ENCODE measurements at regions not wholly inside any gene's neighbourhood (a gene's known extent, or its start where the extent isn't known, plus 50 kb on each side); places are given as distances from the start of the nearest gene placed in this dataset.
"Not testable (repeated sequence)": the region's sequence is repeated elsewhere in the genome, so short reads cannot be mapped to it uniquely, and the experiment has no call there.

DNA sequence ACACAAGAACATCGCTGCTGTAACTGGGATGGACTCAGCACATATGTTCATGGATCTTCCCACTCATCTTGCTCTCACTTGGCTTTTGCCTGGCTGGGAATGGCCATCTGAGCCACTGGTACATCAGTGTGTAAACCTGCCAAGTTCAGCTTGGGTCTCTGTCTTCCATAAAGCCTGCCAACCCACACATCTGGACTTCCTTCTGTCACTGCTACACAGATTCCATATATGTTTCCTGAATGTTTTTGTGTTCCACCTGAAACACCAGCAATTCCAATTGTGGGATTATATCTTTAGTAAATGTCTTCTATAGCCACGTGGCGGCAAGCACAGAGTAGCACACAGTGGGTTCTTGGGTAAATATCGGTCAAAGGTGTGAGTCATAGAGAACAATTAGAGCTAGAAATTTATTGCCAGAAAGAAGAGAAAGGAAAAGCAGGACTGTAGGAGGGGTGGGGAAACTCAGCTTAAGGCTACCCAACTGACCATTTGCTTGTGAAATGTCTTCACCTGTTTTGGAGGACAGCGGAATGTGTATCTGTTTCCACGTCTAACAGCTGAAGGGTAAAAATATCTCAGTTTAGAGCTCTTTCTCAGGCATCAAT, 125.9 kb downstream of the MFAP3L start:
- WGBS (ENCODE audit: insufficient coverage), result 89% methylated on average over 4 of the region's 6 CpGs
- H3K27me3 ChIP-seq (replicated peaks in 1 of 2; ENCODE audit: control insufficient read depth in 2 of 2, extremely low read depth in 1 of 2, insufficient read depth in 2 of 2, low read length in 1 of 2), result peaks cover 0 to 6% of the 10 kb centered on the region in 2 experiments
- Mint-ChIP-seq H3K9me3 (no peaks in the 10 kb centered on the region), H3K36me3 (no peaks in the 10 kb centered on the region), H3K4me3 (no peak overlapping the region), H3K4me1 (no peaks in the 10 kb centered on the region), H3K27ac (no peak overlapping the region), H3K27me3 (peaks cover 6 to 19% of the 10 kb centered on the region in 2 donors)
- CTCF ChIA-PET, result no interaction called here
- no peaks in the 10 kb centered on the region for H3K4me1 ChIP-seq (ENCODE audit: control insufficient read depth in 1 of 2, extremely low read depth in 1 of 2, insufficient read depth in 2 of 2, low read length in 2 of 2)
- H3K4me3 ChIP-seq (ENCODE audit: control insufficient read depth in 1 of 2, extremely low read depth in 1 of 2, low read length in 1 of 2), result no peak overlapping the region
- no peak for DNase-seq
- no peaks in the 10 kb centered on the region for H3K9me3 ChIP-seq
- no peaks in the 10 kb centered on the region for H3K36me3 ChIP-seq (ENCODE audit: control insufficient read depth in 2 of 2, extremely low read depth in 1 of 2, insufficient read depth in 1 of 2, low read length in 1 of 2)
- ATAC-seq (replicated peaks in 1 of 4), result no peak
- POLR2A ChIA-PET, result no interaction called here
- no peak overlapping the region for H3K27ac ChIP-seq (ENCODE audit: low read length)

GRCh38 chr4:169899295-169899694, 126.9 kb downstream of the MFAP3L start:
- ChIA-PET CTCF (interaction anchor here in 1 of 2 donors (0.6 kb wide), 1 partner anchor 199 kb away, joined by 3 read pairs; no protein-coding TSS in a partner anchor), POLR2A (no interaction called here)
- no peaks in the 10 kb centered on the region for H3K4me1 ChIP-seq (ENCODE audit: control insufficient read depth in 1 of 2, extremely low read depth in 1 of 2, insufficient read depth in 2 of 2, low read length in 2 of 2)
- no peak overlapping the region for H3K27ac ChIP-seq (ENCODE audit: low read length)
- WGBS (ENCODE audit: insufficient coverage), result 75% methylated on average over 1 of the region's 2 CpGs
- no peak for DNase-seq
- Mint-ChIP-seq H3K4me3 (no peak overlapping the region), H3K9me3 (no peaks in the 10 kb centered on the region), H3K36me3 (no peaks in the 10 kb centered on the region), H3K27me3 (peaks cover 3 to 19% of the 10 kb centered on the region in 2 donors), H3K4me1 (no peaks in the 10 kb centered on the region), H3K27ac (no peak overlapping the region)
- H3K27me3 ChIP-seq (replicated peaks in 1 of 2; ENCODE audit: control insufficient read depth in 2 of 2, extremely low read depth in 1 of 2, insufficient read depth in 2 of 2, low read length in 1 of 2), result peaks cover 0 to 4% of the 10 kb centered on the region in 2 experiments
- H3K36me3 ChIP-seq (ENCODE audit: control insufficient read depth in 2 of 2, extremely low read depth in 1 of 2, insufficient read depth in 1 of 2, low read length in 1 of 2), result no peaks in the 10 kb centered on the region
- no peak overlapping the region for H3K4me3 ChIP-seq (ENCODE audit: control insufficient read depth in 1 of 2, extremely low read depth in 1 of 2, low read length in 1 of 2)
- ATAC-seq (replicated peaks in 1 of 4), result no peak
- H3K9me3 ChIP-seq, result no peaks in the 10 kb centered on the region

DNA sequence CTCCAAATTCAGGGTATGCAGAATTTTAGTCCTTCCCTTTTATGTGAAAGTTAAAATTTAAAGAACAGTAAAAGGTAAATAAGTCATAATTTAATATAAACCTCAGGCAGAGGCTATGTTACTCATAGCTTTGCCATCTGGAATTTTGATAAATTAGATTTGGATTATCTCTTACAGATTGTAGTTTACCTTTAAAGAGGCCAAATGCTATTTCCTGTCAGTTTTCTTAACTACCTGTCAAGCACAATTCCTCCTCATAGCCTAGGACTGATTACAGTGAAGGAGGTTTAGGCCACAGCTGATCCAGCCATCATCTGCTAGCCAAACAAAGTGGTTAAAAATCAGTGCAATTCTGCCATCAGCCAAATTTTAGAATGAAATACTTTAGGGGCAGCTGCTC, 128.1 kb downstream of the MFAP3L start:
- POLR2A ChIA-PET, result no interaction called here
- ATAC-seq (replicated peaks in 1 of 4), result no peak

DNA sequence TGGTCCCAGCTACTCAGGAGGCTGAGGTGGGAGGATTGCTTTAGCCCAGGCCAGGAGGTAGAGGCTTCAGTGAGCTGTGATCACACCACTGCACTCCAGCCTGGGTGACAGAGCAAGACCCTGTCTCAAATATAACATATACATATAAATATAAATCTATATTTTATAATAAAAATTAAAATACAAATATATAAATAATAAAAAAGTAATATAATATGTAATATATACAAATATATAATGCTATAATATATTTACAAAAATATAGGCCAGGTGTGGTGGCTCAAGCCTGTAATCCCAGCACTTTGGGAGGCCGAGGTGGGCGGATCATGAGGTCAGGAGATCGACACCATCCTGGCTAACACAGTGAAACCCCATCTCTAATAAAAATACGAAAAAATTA, 131.4 kb downstream of the MFAP3L start:
- CTCF ChIA-PET, result interaction anchor here in 1 of 2 donors (0.6 kb wide), 1 partner anchor 21 kb away, joined by 3 read pairs; no protein-coding TSS in a partner anchor
- no CpG with 5 or more reads among the region's 4 CpGs for WGBS (ENCODE audit: insufficient coverage)
- not testable (repeated sequence) for H3K36me3 Mint-ChIP-seq

More for the DNA sequence above, 128.1 kb downstream of the MFAP3L start:
- no peaks in the 10 kb centered on the region for H3K36me3 ChIP-seq (ENCODE audit: control insufficient read depth in 2 of 2, extremely low read depth in 1 of 2, insufficient read depth in 1 of 2, low read length in 1 of 2)
- no peak overlapping the region for H3K4me3 Mint-ChIP-seq
- H3K27ac ChIP-seq (ENCODE audit: low read length), result no peak overlapping the region
- H3K27me3 ChIP-seq (replicated peaks in 1 of 2; ENCODE audit: control insufficient read depth in 2 of 2, extremely low read depth in 1 of 2, insufficient read depth in 2 of 2, low read length in 1 of 2), result peaks cover 0 to 4% of the 10 kb centered on the region in 2 experiments
- no peak for DNase-seq
- H3K9me3 Mint-ChIP-seq, result no peaks in the 10 kb centered on the region
- H3K27me3 Mint-ChIP-seq, result peaks cover 8 to 12% of the 10 kb centered on the region in 2 donors
- no peaks in the 10 kb centered on the region for H3K36me3 Mint-ChIP-seq
- no peaks in the 10 kb centered on the region for H3K4me1 ChIP-seq (ENCODE audit: control insufficient read depth in 1 of 2, extremely low read depth in 1 of 2, insufficient read depth in 2 of 2, low read length in 2 of 2)
- CTCF ChIA-PET, result no interaction called here
- H3K4me1 Mint-ChIP-seq, result no peaks in the 10 kb centered on the region
- no peak overlapping the region for H3K4me3 ChIP-seq (ENCODE audit: control insufficient read depth in 1 of 2, extremely low read depth in 1 of 2, low read length in 1 of 2)
- H3K27ac Mint-ChIP-seq, result no peak overlapping the region
- H3K9me3 ChIP-seq, result no peaks in the 10 kb centered on the region

GRCh38 chr4:169885893-169886292, 128.1 kb upstream of the HPF1 start:
- H3K4me3 ChIP-seq (ENCODE audit: control insufficient read depth in 1 of 2, extremely low read depth in 1 of 2, low read length in 1 of 2), result no peak overlapping the region
- no CpG with 5 or more reads among the region's 2 CpGs for WGBS (ENCODE audit: insufficient coverage)
- H3K4me1 Mint-ChIP-seq, result no peaks in the 10 kb centered on the region
- H3K9me3 Mint-ChIP-seq, result peaks cover 3 to 10% (median 8%) of the 10 kb centered on the region in 3 donors
- H3K9me3 ChIP-seq, result peaks cover 3% of the 10 kb centered on the region
- DNase-seq (no peak), ATAC-seq (replicated peaks in 1 of 4) (no peak)
- no peaks in the 10 kb centered on the region for H3K36me3 Mint-ChIP-seq
- H3K27me3 ChIP-seq (replicated peaks in 1 of 2; ENCODE audit: control insufficient read depth in 2 of 2, extremely low read depth in 1 of 2, insufficient read depth in 2 of 2, low read length in 1 of 2), result peaks cover 0 to 5% of the 10 kb centered on the region in 2 experiments
- no peak overlapping the region for H3K27ac Mint-ChIP-seq
- H3K27ac ChIP-seq (ENCODE audit: low read length), result no peak overlapping the region
- no peaks in the 10 kb centered on the region for H3K4me1 ChIP-seq (ENCODE audit: control insufficient read depth in 1 of 2, extremely low read depth in 1 of 2, insufficient read depth in 2 of 2, low read length in 2 of 2)
- ChIA-PET POLR2A (no interaction called here), CTCF (no interaction called here)
- H3K36me3 ChIP-seq (ENCODE audit: control insufficient read depth in 2 of 2, extremely low read depth in 1 of 2, insufficient read depth in 1 of 2, low read length in 1 of 2), result no peaks in the 10 kb centered on the region
- H3K27me3 Mint-ChIP-seq, result no peaks in the 10 kb centered on the region
- H3K4me3 Mint-ChIP-seq, result no peak overlapping the region

More for the DNA sequence above, 131.4 kb downstream of the MFAP3L start:
- POLR2A ChIA-PET; H3K27me3 Mint-ChIP-seq; H3K27me3 ChIP-seq (replicated peaks in 1 of 2; ENCODE audit: control insufficient read depth in 2 of 2, extremely low read depth in 1 of 2, insufficient read depth in 2 of 2, low read length in 1 of 2); DNase-seq; H3K27ac Mint-ChIP-seq; H3K36me3 ChIP-seq (ENCODE audit: control insufficient read depth in 2 of 2, extremely low read depth in 1 of 2, insufficient read depth in 1 of 2, low read length in 1 of 2); ATAC-seq (replicated peaks in 1 of 4); H3K4me3 Mint-ChIP-seq; H3K4me1 ChIP-seq (ENCODE audit: control insufficient read depth in 1 of 2, extremely low read depth in 1 of 2, insufficient read depth in 2 of 2, low read length in 2 of 2); H3K4me3 ChIP-seq (ENCODE audit: control insufficient read depth in 1 of 2, extremely low read depth in 1 of 2, low read length in 1 of 2); H3K9me3 Mint-ChIP-seq; H3K4me1 Mint-ChIP-seq; H3K9me3 ChIP-seq; H3K27ac ChIP-seq (ENCODE audit: low read length): not testable (repeated sequence)

GRCh38 chr4:169881769-169882168, 124.0 kb upstream of the HPF1 start:
- ChIA-PET CTCF (no interaction called here), POLR2A (no interaction called here)
- Histone ChIP-seq H3K9me3 (no peaks in the 10 kb centered on the region), H3K4me3 (ENCODE audit: control insufficient read depth in 1 of 2, extremely low read depth in 1 of 2, low read length in 1 of 2) (no peak overlapping the region), H3K27ac (ENCODE audit: low read length) (no peak overlapping the region), H3K4me1 (ENCODE audit: control insufficient read depth in 1 of 2, extremely low read depth in 1 of 2, insufficient read depth in 2 of 2, low read length in 2 of 2) (no peaks in the 10 kb centered on the region), H3K36me3 (ENCODE audit: control insufficient read depth in 2 of 2, extremely low read depth in 1 of 2, insufficient read depth in 1 of 2, low read length in 1 of 2) (no peaks in the 10 kb centered on the region), H3K27me3 (replicated peaks in 1 of 2; ENCODE audit: control insufficient read depth in 2 of 2, extremely low read depth in 1 of 2, insufficient read depth in 2 of 2, low read length in 1 of 2) (peaks cover 0 to 5% of the 10 kb centered on the region in 2 experiments)
- H3K4me1 Mint-ChIP-seq, result no peaks in the 10 kb centered on the region
- no peak overlapping the region for H3K4me3 Mint-ChIP-seq
- H3K27me3 Mint-ChIP-seq, result peaks cover 0 to 6% of the 10 kb centered on the region in 2 donors
- DNase-seq, result no peak
- WGBS (ENCODE audit: insufficient coverage), result 91% methylated on average over 1 of the region's 1 CpG
- H3K36me3 Mint-ChIP-seq, result no peaks in the 10 kb centered on the region
- no peaks in the 10 kb centered on the region for H3K9me3 Mint-ChIP-seq
- no peak overlapping the region for H3K27ac Mint-ChIP-seq
- no peak for ATAC-seq (replicated peaks in 1 of 4)

GRCh38 chr4:169870507-169870906, 112.8 kb upstream of the HPF1 start:
- WGBS (ENCODE audit: insufficient coverage), result 100% methylated on average over 1 of the region's 3 CpGs
- Histone ChIP-seq H3K4me3 (ENCODE audit: control insufficient read depth in 1 of 2, extremely low read depth in 1 of 2, low read length in 1 of 2) (no peak overlapping the region), H3K27me3 (replicated peaks in 1 of 2; ENCODE audit: control insufficient read depth in 2 of 2, extremely low read depth in 1 of 2, insufficient read depth in 2 of 2, low read length in 1 of 2) (no peaks in the 10 kb centered on the region), H3K36me3 (ENCODE audit: control insufficient read depth in 2 of 2, extremely low read depth in 1 of 2, insufficient read depth in 1 of 2, low read length in 1 of 2) (no peaks in the 10 kb centered on the region), H3K27ac (ENCODE audit: low read length) (no peak overlapping the region), H3K9me3 (no peaks in the 10 kb centered on the region), H3K4me1 (ENCODE audit: control insufficient read depth in 1 of 2, extremely low read depth in 1 of 2, insufficient read depth in 2 of 2, low read length in 2 of 2) (no peaks in the 10 kb centered on the region)
- CTCF ChIA-PET, result no interaction called here
- Mint-ChIP-seq H3K27me3 (peaks cover 0 to 6% of the 10 kb centered on the region in 2 donors), H3K36me3 (no peaks in the 10 kb centered on the region), H3K4me1 (no peaks in the 10 kb centered on the region), H3K9me3 (no peaks in the 10 kb centered on the region), H3K27ac (no peak overlapping the region), H3K4me3 (no peak overlapping the region)
- ATAC-seq (replicated peaks in 1 of 4) (no peak), DNase-seq (no peak)
- POLR2A ChIA-PET, result no interaction called here

Data from T-cell (primary cell).